IMR-90 (cell line): ENCODE measurements at regions not wholly inside any gene's neighbourhood (a gene's known extent, or its start where the extent isn't known, plus 50 kb on each side); places are given as distances from the start of the nearest gene placed in this dataset.

Experiments used
- ATAC-seq: fragments of 200-7000 bp; cut with Tn5 transposase; 2 replicates; pipeline ENCODE4 v1.9.1; 2020; ENCODE audit warnings: low read depth, mild to moderate bottlenecking, moderate library complexity
- BruUV-seq: library from RNA; stranded (reverse); fragments of 400-500 nt; replicated peaks from 2 replicates; lab custom pipeline; 2021; lab: Mats Ljungman, UMichigan
- CTCF ChIA-PET: fragments of 300-600 bp; formaldehyde crosslinking; extraction: SDS; loops from one replicate; lab custom pipeline; 2021; ENCODE audit warnings: antibody characterized with exemption; lab: Yijun Ruan, JAX
- POLR2A ChIA-PET: fragments of 300-600 bp; sonication (Branson Sonifier 250); formaldehyde crosslinking; loops from one replicate; lab custom pipeline; 2022; ENCODE audit warnings: antibody characterized with exemption; ENCODE audit not compliant: unreplicated experiment; lab: Charles Lee
- DNase-seq: peaks from one replicate; pipeline ENCODE4 v3.0.0; 2013
- H2AFZ ChIP-seq: replicated peaks from 2 replicates; pipeline ENCODE3; 2013; ENCODE audit warnings: low read length, mild to moderate bottlenecking; ENCODE audit not compliant: poor library complexity
- H2AK5ac ChIP-seq: 2 replicates; pipeline ENCODE4 v1.6.1; 2013; ENCODE audit warnings: low read depth, low read length, inconsistent platforms
- H2AK9ac ChIP-seq: replicated peaks from 2 replicates; pipeline ENCODE3; 2013; ENCODE audit warnings: mild to moderate bottlenecking, low read depth, low read length, moderate library complexity; ENCODE audit not compliant: poor library complexity
- H2BK120ac ChIP-seq: 2 replicates; pipeline ENCODE4 v1.6.1; 2013; ENCODE audit warnings: low read depth, low read length, inconsistent platforms
- H2BK15ac ChIP-seq: 3 replicates; pipeline ENCODE4 v1.6.1; 2013; ENCODE audit warnings: low read depth, low read length, inconsistent platforms
- H2BK20ac ChIP-seq: 2 replicates; pipeline ENCODE4 v1.6.1; 2013; ENCODE audit warnings: low read depth, mild to moderate bottlenecking, inconsistent platforms, low read length, moderate library complexity
- H2BK5ac ChIP-seq: 2 replicates; pipeline ENCODE4 v1.6.1; 2013; ENCODE audit warnings: mild to moderate bottlenecking, low read depth, low read length, inconsistent platforms; ENCODE audit not compliant: poor library complexity, severe bottlenecking
- H3K14ac ChIP-seq: replicated peaks from 2 replicates; pipeline ENCODE4 v1.6.1; 2013; ENCODE audit warnings: low read depth, low read length, inconsistent platforms
- H3K18ac ChIP-seq: 2 replicates; pipeline ENCODE4 v1.6.1; 2013; ENCODE audit warnings: low read depth, low read length, control low read depth
- H3K23ac ChIP-seq: 2 replicates; pipeline ENCODE4 v1.6.1; 2013; ENCODE audit warnings: low read depth, low read length, inconsistent platforms
- H3K27ac ChIP-seq: 2 replicates; pipeline ENCODE4 v1.5.1; 2013; ENCODE audit warnings: mild to moderate bottlenecking, control low read depth, low read length; ENCODE audit not compliant: insufficient read depth
- H3K27me3 ChIP-seq: 2 replicates; pipeline ENCODE4 v1.6.1; 2013; ENCODE audit warnings: low read length; ENCODE audit not compliant: control insufficient read depth, insufficient read depth
- H3K36me3 ChIP-seq: 2 replicates; pipeline ENCODE4 v1.6.1; 2013; ENCODE audit warnings: low read length, mixed read lengths; ENCODE audit not compliant: control insufficient read depth, insufficient read depth
- H3K4ac ChIP-seq: 2 replicates; pipeline ENCODE4 v1.6.1; 2013; ENCODE audit warnings: low read depth, low read length, inconsistent platforms
- H3K4me1 ChIP-seq: 2 replicates; pipeline ENCODE4 v1.6.1; 2013; ENCODE audit warnings: low read length, mixed read lengths; ENCODE audit not compliant: control insufficient read depth, insufficient read depth
- H3K4me2 ChIP-seq: 2 replicates; pipeline ENCODE4 v1.6.1; 2013; ENCODE audit warnings: low read depth, mild to moderate bottlenecking, control low read depth, low read length, moderate library complexity
- H3K4me3 ChIP-seq: 2 replicates; pipeline ENCODE4 v1.5.1; 2013; ENCODE audit warnings: low read depth, mild to moderate bottlenecking, control low read depth, low read length, moderate library complexity; ENCODE audit not compliant: insufficient read depth
- H3K56ac ChIP-seq: 2 replicates; pipeline ENCODE4 v1.6.1; 2013; ENCODE audit warnings: low read length, inconsistent platforms; ENCODE audit not compliant: insufficient read depth; ENCODE audit errors: extremely low read depth
- H3K79me1 ChIP-seq, 2 experiments: 2 replicates each; pipeline ENCODE4 v1.6.1; 2013; ENCODE audit warnings: low read length in 2 of 2, inconsistent platforms in 1 of 2, low read depth in 1 of 2
- H3K9ac ChIP-seq: 2 replicates; pipeline ENCODE4 v1.6.1; 2013; ENCODE audit warnings: low read depth, low read length, control low read depth
- H3K9me1 ChIP-seq: 2 replicates; pipeline ENCODE4 v1.6.1; 2013; ENCODE audit warnings: low read length, inconsistent platforms; ENCODE audit not compliant: insufficient read depth
- H3K9me3 ChIP-seq: 2 replicates; pipeline ENCODE4 v1.6.1; 2013; ENCODE audit warnings: low read length; ENCODE audit not compliant: control insufficient read depth, insufficient read depth
- H4K20me1 ChIP-seq: 2 replicates; pipeline ENCODE4 v1.6.1; 2013; ENCODE audit warnings: low read length, inconsistent platforms; ENCODE audit not compliant: insufficient read depth
- H4K5ac ChIP-seq: 2 replicates; pipeline ENCODE4 v1.6.1; 2013; ENCODE audit warnings: mild to moderate bottlenecking, low read depth, low read length, control low read depth
- H4K8ac ChIP-seq, 2 experiments: 2 replicates each; pipeline ENCODE4 v1.6.1; 2013; ENCODE audit warnings: low read depth in 2 of 2, low read length in 2 of 2, control low read depth in 1 of 2, inconsistent platforms in 1 of 2
- H4K91ac ChIP-seq: 2 replicates; pipeline ENCODE4 v1.6.1; 2013; ENCODE audit warnings: low read depth, low read length, inconsistent platforms; ENCODE audit not compliant: insufficient read depth
- MAFK ChIP-seq: IDR thresholded peaks from 2 replicates; pipeline ENCODE4 v1.6.1; 2012; ENCODE audit warnings: low read depth, low read length, improper control_type of control experiment
- MXI1 ChIP-seq: IDR thresholded peaks from 2 replicates; pipeline ENCODE4 v1.6.1; 2012; ENCODE audit warnings: low read depth, mild to moderate bottlenecking, low read length, moderate library complexity, borderline replicate concordance
- RAD21 ChIP-seq: IDR thresholded peaks from 2 replicates; pipeline ENCODE4 v1.6.1; 2012; ENCODE audit warnings: low read length, improper control_type of control experiment
- RCOR1 ChIP-seq: IDR thresholded peaks from 2 replicates; pipeline ENCODE4 v1.6.1; 2012; ENCODE audit warnings: mild to moderate bottlenecking, low read length, improper control_type of control experiment; ENCODE audit not compliant: insufficient replicate concordance
- SMC3 ChIP-seq: fragments of 150-350 bp; IDR thresholded peaks from 2 replicates; pipeline ENCODE4 v1.6.1; 2016; ENCODE audit warnings: low read depth, mild to moderate bottlenecking, antibody characterized with exemption, low read length, moderate library complexity
- WGBS, 2 experiments: methylation state at CpG; one replicate each; pipeline versions ENCODE4 v1.1.5 to v1.1.7; 2013; ENCODE audit warnings: missing lambda C conversion rate in 2 of 2; ENCODE audit not compliant: insufficient read length in 1 of 2; ENCODE audit errors: extremely low coverage in 2 of 2; 5-methylcytosine and 5-hydroxymethylcytosine counted together
- dilution Hi-C: fragments of 300-500 bp; cut with HindIII; formaldehyde crosslinking; loops from one replicate; pipeline ENCODE4 v1.14.3; 2018; ENCODE audit warnings: low sequenced_read_pairs; ENCODE audit not compliant: unreplicated experiment
- in situ Hi-C: fragments of 300-500 bp; cut with MboI; formaldehyde crosslinking; loops from 3 replicates; pipeline ENCODE4 v1.14.3; 2019; ENCODE audit warnings: low sequenced_read_pairs, inconsistent platforms, mixed read lengths
- intact Hi-C: fragments of 100-400 bp; cut with micrococcal nuclease; formaldehyde crosslinking; loops from 2 replicates; pipeline ENCODE4 v1.10.0; 2022

DNA sequence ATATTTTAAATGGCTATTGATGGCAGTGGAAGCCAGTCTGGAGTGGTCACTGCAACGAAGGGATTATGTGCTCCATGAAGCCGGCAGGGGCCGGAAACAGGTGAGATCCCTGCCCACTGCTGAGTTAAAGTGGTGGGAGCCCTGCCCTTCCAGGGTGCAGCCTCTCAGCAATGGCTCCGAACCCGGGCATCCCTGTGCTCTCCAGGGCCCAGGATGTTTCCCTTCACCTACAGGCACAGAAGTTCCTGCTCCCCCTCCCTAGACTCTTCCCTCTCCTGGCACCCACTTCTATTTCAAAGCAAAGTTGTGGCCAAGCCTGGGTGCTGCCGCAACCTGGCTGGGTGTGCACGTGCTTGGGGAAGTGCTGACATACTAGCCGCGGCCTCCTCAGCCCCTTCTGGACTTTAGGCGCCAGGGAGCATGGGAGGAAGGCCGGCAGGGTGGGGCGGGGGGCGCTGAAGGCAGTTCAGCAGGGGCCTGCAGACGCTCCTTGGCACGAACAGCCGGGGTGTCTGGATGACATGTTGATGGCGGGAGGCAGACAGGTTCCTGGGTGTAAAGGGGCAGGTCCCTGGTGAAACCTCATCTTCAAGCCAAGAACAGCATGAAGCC lies 452.3 kb downstream of the HTR1B start:
- BruUV-seq = no TSS peak
- H2BK15ac ChIP-seq = no peak overlapping the region

More for the DNA sequence above, 452.3 kb downstream of the HTR1B start:
- Histone ChIP-seq H3K4me3 (no peak overlapping the region), H2AK9ac (no peak overlapping the region), H3K56ac (no peak overlapping the region), H2AK5ac (no peak overlapping the region), H3K4ac (no peak overlapping the region), H3K18ac (no peak overlapping the region), H4K20me1 (no peaks in the 10 kb centered on the region), H3K9ac (no peak overlapping the region), H3K9me1 (no peaks in the 10 kb centered on the region), H3K4me2 (no peak overlapping the region), H2BK120ac (no peak overlapping the region), H4K8ac (no peak overlapping the region), H3K23ac (no peak overlapping the region), H3K27me3 (no peaks in the 10 kb centered on the region), H4K5ac (no peak overlapping the region), H3K9me3 (0 out of 2 replicates have a peak, but pooled peaks cover 7% of the 10 kb centered on the region), H3K4me1 (no peaks in the 10 kb centered on the region), H3K36me3 (no peaks in the 10 kb centered on the region), H4K91ac (no peak overlapping the region), H3K14ac (no peak overlapping the region), H2BK20ac (no peak overlapping the region), H3K79me1 (no peaks in the 10 kb centered on the region), H3K27ac (no peak overlapping the region), H2AFZ (no peak overlapping the region), H2BK5ac (no peak overlapping the region)
- intact Hi-C loops = no loop called here
- in situ Hi-C loops = no loop called here
- ChIA-PET CTCF (no interaction called here), POLR2A (no interaction called here)
- no peak for ATAC-seq
- no peak for DNase-seq
- TF ChIP-seq SMC3 = no peak
- TF ChIP-seq RAD21 = no peak
- no peak for TF ChIP-seq MXI1
- no peak for TF ChIP-seq MAFK
- no peak for TF ChIP-seq RCOR1
- dilution Hi-C loops = no loop called here
- WGBS, 2 experiments = 69% methylated on average over 7 of the region's 17 CpGs; no CpG with 5 or more reads in 1 of the 2 experiments
